OCI-LY3 (cell line): ENCODE measurements at regions not wholly inside any gene's neighbourhood (a gene's known extent, or its start where the extent isn't known, plus 50 kb on each side); places are given as distances from the start of the nearest gene placed in this dataset.
A peak's percentile ranks its signal among the peaks of the same experiment; 100 is the strongest.

Experiments
- CTCF ChIP-seq: fragments of 200-600, 300-600 bp; sonication (generic); IDR thresholded peaks from 2 replicates; pipeline ENCODE4 v1.5.1; 2014; ENCODE audit warnings: antibody characterized with exemption, low read length, low read depth
- EZH2phosphoT487 ChIP-seq: fragments of 200-600 bp; shearing (Covaris generic); IDR thresholded peaks from 2 replicates; pipeline ENCODE4 v1.6.1; 2018; ENCODE audit warnings: antibody characterized with exemption, mixed run types, low read depth

DNA sequence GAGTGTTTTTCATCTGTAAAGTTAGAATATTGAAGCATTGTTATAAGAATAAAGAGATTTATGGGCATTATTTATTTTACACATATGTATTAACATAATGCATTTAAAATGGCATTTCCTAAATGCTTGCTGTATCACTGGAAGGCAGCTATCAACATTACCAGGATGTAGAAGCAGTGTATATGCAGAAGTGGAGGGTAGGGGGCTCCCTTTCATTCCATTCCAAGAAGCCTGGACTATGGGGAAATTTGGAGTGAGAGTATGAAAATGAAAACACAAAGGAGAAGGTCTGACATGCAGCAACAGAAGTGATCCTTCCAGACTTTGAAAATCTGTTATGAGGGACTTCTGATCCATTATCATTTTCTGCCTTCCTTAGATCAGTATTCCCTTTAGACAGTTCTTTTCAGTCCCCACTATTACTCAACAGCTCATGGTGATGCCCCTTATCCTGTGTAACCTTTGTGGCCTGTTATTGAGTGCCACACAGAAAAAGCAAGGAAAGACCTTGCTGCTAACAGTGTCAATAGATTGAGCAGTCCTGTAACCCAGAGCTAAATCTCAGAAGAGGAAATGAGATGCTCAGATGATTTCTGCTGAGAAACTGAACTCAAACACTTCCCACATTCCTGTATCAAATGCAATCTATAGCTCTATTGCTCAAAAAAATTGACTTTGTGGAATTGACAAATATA is 216.6 kb downstream of the HNMT start:
- no peak for TF ChIP-seq EZH2phosphoT487
- TF ChIP-seq CTCF, result 0 out of 2 replicates have a peak, but pooled peaks have one; percentile 5
